ENCODE measurements at regions not wholly inside any gene's neighbourhood (a gene's known extent, or its start where the extent isn't known, plus 50 kb on each side); places are given as distances from the start of the nearest gene placed in this dataset.

GRCh38 chr13:50202485-50202884 is 187.2 kb downstream of the KCNRG start:
- no peak for DNase-seq
- Histone ChIP-seq H3K27me3 (ENCODE audit: control insufficient read depth, insufficient read depth, low read length) (peaks cover 7% of the 10 kb centered on the region; the same call in 1 of the 2 replicates), H4K5ac (ENCODE audit: low read depth, low read length) (no peak overlapping the region; the same call in 1 of the 2 replicates), H4K91ac (ENCODE audit: insufficient read depth, low read depth, low read length) (no peak overlapping the region), H3K4me2 (ENCODE audit: low read depth, low read length) (no peak overlapping the region), H3K4me3 (ENCODE audit: insufficient read depth, low read depth, low read length) (no peak overlapping the region), H2BK15ac (ENCODE audit: low read depth, low read length) (no peak overlapping the region), H2AK5ac (ENCODE audit: low read depth, low read length) (no peak overlapping the region), H3K79me1 (ENCODE audit: low read depth in 1 of 2, low read length in 2 of 2) (no peaks in the 10 kb centered on the region), H2BK5ac (ENCODE audit: low read depth, low read length, poor library complexity, severe bottlenecking) (no peak overlapping the region), H3K9ac (ENCODE audit: low read depth, low read length) (no peak overlapping the region), H3K9me3 (ENCODE audit: control insufficient read depth, insufficient read depth, low read length) (no peaks in the 10 kb centered on the region), H3K23ac (ENCODE audit: low read depth, low read length) (no peak overlapping the region), H3K14ac (replicated peaks; ENCODE audit: low read depth, low read length) (no peak overlapping the region), H4K8ac (ENCODE audit: low read depth in 2 of 2, low read length in 2 of 2) (no peak overlapping the region), H3K27ac (ENCODE audit: insufficient read depth, low read length) (no peak overlapping the region), H2BK20ac (ENCODE audit: low read depth, low read length) (no peak overlapping the region), H3K4ac (ENCODE audit: low read depth, low read length) (no peak overlapping the region), H2BK120ac (ENCODE audit: low read depth, low read length) (no peak overlapping the region), H3K9me1 (ENCODE audit: insufficient read depth, low read length) (no peaks in the 10 kb centered on the region), H2AFZ (replicated peaks; ENCODE audit: low read length, poor library complexity) (no peak overlapping the region), H3K36me3 (ENCODE audit: control insufficient read depth, insufficient read depth, low read length) (no peaks in the 10 kb centered on the region), H2AK9ac (replicated peaks; ENCODE audit: low read depth, low read length, poor library complexity) (no peak overlapping the region), H3K18ac (ENCODE audit: low read depth, low read length) (no peak overlapping the region), H3K4me1 (ENCODE audit: control insufficient read depth, insufficient read depth, low read length) (no peaks in the 10 kb centered on the region), H4K20me1 (ENCODE audit: insufficient read depth, low read length) (no peaks in the 10 kb centered on the region), H3K56ac (ENCODE audit: extremely low read depth, insufficient read depth, low read length) (no peak overlapping the region)
- no peak for TF ChIP-seq MAFK (IDR thresholded peaks at IDR 0.05; ENCODE audit: low read depth, low read length)
- no peak for TF ChIP-seq RFX5 (IDR thresholded peaks at IDR 0.05; ENCODE audit: low read depth, low read length)
- TF ChIP-seq RAD21 (IDR thresholded peaks at IDR 0.05; ENCODE audit: low read length) = no peak
- no peak for TF ChIP-seq USF2 (IDR thresholded peaks at IDR 0.05; ENCODE audit: low read depth, low read length)
- no peak for TF ChIP-seq BHLHE40 (IDR thresholded peaks at IDR 0.05; ENCODE audit: low read depth, low read length)
- TF ChIP-seq SMC3 (IDR thresholded peaks at IDR 0.05; ENCODE audit: low read depth, low read length) = no peak
- TF ChIP-seq POLR2A (IDR thresholded peaks at IDR 0.05; ENCODE audit: low read depth, low read length) = no peak
- TF ChIP-seq ELK1 (IDR thresholded peaks at IDR 0.05; ENCODE audit: borderline replicate concordance, low read depth, low read length) = no peak
- no peak for TF ChIP-seq CHD1 (IDR thresholded peaks at IDR 0.05; ENCODE audit: low read depth, low read length)
- TF ChIP-seq MAZ (IDR thresholded peaks at IDR 0.05; ENCODE audit: borderline replicate concordance, low read depth, low read length) = no peak
- no peak for TF ChIP-seq CEBPB (IDR thresholded peaks at IDR 0.05; ENCODE audit: low read depth, low read length)
- no peak for TF ChIP-seq RCOR1 (IDR thresholded peaks at IDR 0.05; ENCODE audit: insufficient replicate concordance, low read length)
- TF ChIP-seq MXI1 (IDR thresholded peaks at IDR 0.05; ENCODE audit: borderline replicate concordance, low read depth, low read length) = no peak
- no peak for TF ChIP-seq NFE2L2 (IDR thresholded peaks at IDR 0.05; ENCODE audit: low read depth, low read length)
- no peak for TF ChIP-seq CTCF (conservative IDR thresholded peaks at IDR 0.05; ENCODE audit: low read depth, low read length)
- TF ChIP-seq FOS (IDR thresholded peaks at IDR 0.05; ENCODE audit: low read depth, low read length) = no peak
- dilution Hi-C loops (cut with HindIII; ENCODE audit: low sequenced_read_pairs, unreplicated experiment) (no loop called here), intact Hi-C loops (cut with micrococcal nuclease) (no loop called here), in situ Hi-C loops (cut with MboI; ENCODE audit: low sequenced_read_pairs) (no loop called here)
- no TSS peak for BruUV-seq (replicated peaks)
- CTCF ChIA-PET = interaction anchor here (0.6 to 0.8 kb wide), 2 partner anchors 43 to 129 kb away, joined by 4 to 6 read pairs; no protein-coding TSS in a partner anchor
- POLR2A ChIA-PET (ENCODE audit: unreplicated experiment) = no interaction called here
- no CpG with 5 or more reads among the region's 4 CpGs for WGBS, 2 experiments (ENCODE audit: extremely low coverage in 2 of 2, insufficient read length in 1 of 2)
- no peak for ATAC-seq (ENCODE audit: low read depth)
